OCI-LY7 (cell line): ENCODE measurements at regions not wholly inside any gene's neighbourhood (a gene's known extent, or its start where the extent isn't known, plus 50 kb on each side); places are given as distances from the start of the nearest gene placed in this dataset.

Source experiments
- BruUV-seq: library from RNA; stranded (reverse); fragments of 400-500 nt; replicated peaks from 2 replicates; lab custom pipeline; 2021; lab: Mats Ljungman, UMichigan
- CTCF ChIA-PET: fragments of 300-600 bp; sonication (Branson Sonifier 250); formaldehyde crosslinking; loops from one replicate; lab custom pipeline; 2022; ENCODE audit warnings: antibody characterized with exemption; ENCODE audit not compliant: unreplicated experiment; lab: Charles Lee
- POLR2A ChIA-PET: fragments of 300-600 bp; sonication (Branson Sonifier 250); formaldehyde crosslinking; loops from one replicate; lab custom pipeline; 2022; ENCODE audit warnings: antibody characterized with exemption; lab: Charles Lee
- DNase-seq: peaks from one replicate; pipeline ENCODE4 v3.0.0-alpha.2; 2015; ENCODE audit warnings: low spot score
- H2AFZ ChIP-seq: fragments of 200-600 bp; sonication (generic), shearing (Covaris generic); 2 replicates; pipeline ENCODE4 v1.6.1; 2014; ENCODE audit warnings: mild to moderate bottlenecking, antibody characterized with exemption, low read length, moderate library complexity
- H3K27ac ChIP-seq: fragments of 200-600 bp; sonication (generic); 2 replicates; pipeline ENCODE4 v1.5.1; 2014; ENCODE audit warnings: mixed run types, low read depth, mild to moderate bottlenecking, moderate library complexity, low read length, inconsistent platforms; ENCODE audit not compliant: poor library complexity, severe bottlenecking
- H3K36me3 ChIP-seq: fragments of 200-600 bp; sonication (generic); 2 replicates; pipeline ENCODE4 v1.6.1; 2014; ENCODE audit warnings: mild to moderate bottlenecking, antibody characterized with exemption, low read length, moderate library complexity, mixed read lengths; ENCODE audit not compliant: insufficient read depth
- H3K4me1 ChIP-seq: fragments of 200-600 bp; sonication (generic); 2 replicates; pipeline ENCODE4 v1.5.1; 2014; ENCODE audit warnings: mild to moderate bottlenecking, low read length; ENCODE audit not compliant: insufficient read depth, poor library complexity, severe bottlenecking
- H3K4me2 ChIP-seq: fragments of 200-600 bp; sonication (generic); 2 replicates; pipeline ENCODE4 v1.6.1; 2014; ENCODE audit warnings: mild to moderate bottlenecking, low read length
- H3K4me3 ChIP-seq: fragments of 200-600 bp; sonication (generic); 2 replicates; pipeline ENCODE4 v1.5.1; 2014; ENCODE audit warnings: mild to moderate bottlenecking, low read depth, low read length; ENCODE audit not compliant: poor library complexity, severe bottlenecking
- H3K79me2 ChIP-seq: fragments of 200-600 bp; sonication (generic); 2 replicates; pipeline ENCODE4 v1.6.1; 2016; ENCODE audit warnings: low read depth, mild to moderate bottlenecking, low read length, moderate library complexity, mixed read lengths; ENCODE audit not compliant: insufficient read depth
- H3K9me2 ChIP-seq: fragments of 200-600 bp; sonication (generic); 2 replicates; pipeline ENCODE4 v1.6.1; 2016; ENCODE audit warnings: mild to moderate bottlenecking, low read length, mixed read lengths; ENCODE audit not compliant: insufficient read depth
- H3K9me3 ChIP-seq: fragments of 200-600 bp; sonication (generic); 2 replicates; pipeline ENCODE4 v1.6.1; 2014; ENCODE audit warnings: mild to moderate bottlenecking, mixed run types, low read length, mixed read lengths
- H4K20me1 ChIP-seq: fragments of 200-600 bp; sonication (generic); 2 replicates; pipeline ENCODE4 v1.6.1; 2014; ENCODE audit warnings: mild to moderate bottlenecking, antibody characterized with exemption, low read length, moderate library complexity, mixed read lengths; ENCODE audit not compliant: insufficient read depth
- EZH2phosphoT487 ChIP-seq: fragments of 200-600 bp; sonication (generic); IDR thresholded peaks from 2 replicates; pipeline ENCODE4 v1.6.1; 2018; ENCODE audit warnings: low read depth, borderline replicate concordance, mild to moderate bottlenecking, mixed run types, antibody characterized with exemption, low read length, moderate library complexity, mixed read lengths
- intact Hi-C: fragments of 100-400 bp; cut with micrococcal nuclease; formaldehyde crosslinking; loops from one replicate; pipeline ENCODE4 v1.10.0; 2022; ENCODE audit not compliant: unreplicated experiment
- TF ChIP-seq, protein P1 (sequence below): fragments of 200-600 bp; sonication (generic); conservative IDR thresholded peaks from 2 replicates; pipeline ENCODE4 v1.5.1; 2014; ENCODE audit warnings: mild to moderate bottlenecking, antibody characterized with exemption, low read length, moderate library complexity, mixed read lengths

DNA sequence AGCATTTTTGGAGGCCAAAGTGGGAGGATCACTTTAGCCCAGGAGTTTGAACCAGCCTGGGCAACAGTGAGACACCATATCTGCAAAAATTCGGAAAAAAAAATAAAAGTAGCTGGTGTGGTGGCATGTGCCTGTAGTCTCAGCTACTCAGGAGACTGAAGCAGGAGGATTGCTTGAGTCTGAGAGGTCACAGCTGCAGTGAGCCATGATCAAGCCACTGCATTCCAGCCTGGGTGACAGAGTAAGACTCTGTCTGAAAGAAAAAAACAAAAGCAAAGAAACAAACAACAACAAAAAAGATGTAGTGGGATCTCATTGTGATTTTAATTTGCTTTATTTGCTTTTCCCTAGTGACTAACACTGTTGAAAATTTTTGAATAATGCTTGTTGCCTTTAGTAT is 394.7 kb upstream of the KLHL1 start:
- TF ChIP-seq EZH2phosphoT487: no peak
- TF ChIP-seq, protein P1, sequence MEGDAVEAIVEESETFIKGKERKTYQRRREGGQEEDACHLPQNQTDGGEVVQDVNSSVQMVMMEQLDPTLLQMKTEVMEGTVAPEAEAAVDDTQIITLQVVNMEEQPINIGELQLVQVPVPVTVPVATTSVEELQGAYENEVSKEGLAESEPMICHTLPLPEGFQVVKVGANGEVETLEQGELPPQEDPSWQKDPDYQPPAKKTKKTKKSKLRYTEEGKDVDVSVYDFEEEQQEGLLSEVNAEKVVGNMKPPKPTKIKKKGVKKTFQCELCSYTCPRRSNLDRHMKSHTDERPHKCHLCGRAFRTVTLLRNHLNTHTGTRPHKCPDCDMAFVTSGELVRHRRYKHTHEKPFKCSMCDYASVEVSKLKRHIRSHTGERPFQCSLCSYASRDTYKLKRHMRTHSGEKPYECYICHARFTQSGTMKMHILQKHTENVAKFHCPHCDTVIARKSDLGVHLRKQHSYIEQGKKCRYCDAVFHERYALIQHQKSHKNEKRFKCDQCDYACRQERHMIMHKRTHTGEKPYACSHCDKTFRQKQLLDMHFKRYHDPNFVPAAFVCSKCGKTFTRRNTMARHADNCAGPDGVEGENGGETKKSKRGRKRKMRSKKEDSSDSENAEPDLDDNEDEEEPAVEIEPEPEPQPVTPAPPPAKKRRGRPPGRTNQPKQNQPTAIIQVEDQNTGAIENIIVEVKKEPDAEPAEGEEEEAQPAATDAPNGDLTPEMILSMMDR: no peak
- ChIA-PET CTCF (no interaction called here), POLR2A (interaction anchor here (1.1 kb wide), 1 partner anchor 10 kb away, joined by 3 read pairs; no protein-coding TSS in a partner anchor)
- no peaks in the 10 kb centered on the region for H3K4me1 ChIP-seq
- DNase-seq: no peak
- no peak overlapping the region for H2AFZ ChIP-seq
- no peak overlapping the region for H3K4me3 ChIP-seq
- no peak overlapping the region for H3K4me2 ChIP-seq
- H3K9me2 ChIP-seq: no peaks in the 10 kb centered on the region
- intact Hi-C loops: no loop called here
- H3K36me3 ChIP-seq: no peaks in the 10 kb centered on the region
- no peaks in the 10 kb centered on the region for H4K20me1 ChIP-seq
- BruUV-seq: no TSS peak
- no peaks in the 10 kb centered on the region for H3K79me2 ChIP-seq
- no peak overlapping the region for H3K27ac ChIP-seq
- no peaks in the 10 kb centered on the region for H3K9me3 ChIP-seq

DNA sequence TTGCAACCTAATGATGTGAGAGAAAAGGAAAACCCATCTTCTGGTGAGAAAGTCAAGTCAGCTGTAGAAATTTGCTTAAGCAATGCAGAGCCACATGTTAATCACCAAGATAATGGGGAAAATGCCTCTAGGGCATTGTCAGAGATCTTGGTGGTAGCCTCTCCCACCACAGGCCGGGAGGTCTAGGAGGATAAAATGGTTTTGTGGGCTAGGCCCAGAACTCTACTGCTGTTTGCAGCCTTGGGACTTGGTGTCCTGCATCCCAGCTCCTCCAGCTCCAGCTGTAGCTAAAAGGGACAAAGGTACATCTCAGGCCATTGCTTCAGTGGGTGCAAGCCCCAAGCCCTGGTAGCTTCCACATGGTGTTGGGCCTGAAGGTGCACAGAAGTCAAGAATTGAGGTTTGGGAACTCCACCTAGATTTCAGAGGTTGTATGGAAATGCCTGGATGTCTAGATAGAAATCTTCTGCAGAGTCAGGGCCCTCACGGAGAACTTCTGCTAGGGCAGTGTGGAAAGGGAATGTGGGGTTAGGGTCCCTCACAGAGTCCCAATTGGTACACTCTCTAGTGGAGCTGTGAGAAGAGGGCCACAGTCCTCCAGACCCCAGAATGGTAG is 382.2 kb upstream of the KLHL1 start:
- DNase-seq: no peak
- Histone ChIP-seq H3K9me2 (no peaks in the 10 kb centered on the region), H3K4me3 (no peak overlapping the region), H4K20me1 (no peaks in the 10 kb centered on the region), H3K79me2 (no peaks in the 10 kb centered on the region), H3K4me2 (no peak overlapping the region), H3K36me3 (no peaks in the 10 kb centered on the region), H2AFZ (no peak overlapping the region), H3K9me3 (0 out of 2 replicates have a peak, but pooled peaks cover 3% of the 10 kb centered on the region), H3K4me1 (no peaks in the 10 kb centered on the region), H3K27ac (no peak overlapping the region)
- POLR2A ChIA-PET: no interaction called here
- intact Hi-C loops: no loop called here
- TF ChIP-seq EZH2phosphoT487: no peak
- TF ChIP-seq, protein P1: no peak
- BruUV-seq: no TSS peak
- CTCF ChIA-PET: no interaction called here

DNA sequence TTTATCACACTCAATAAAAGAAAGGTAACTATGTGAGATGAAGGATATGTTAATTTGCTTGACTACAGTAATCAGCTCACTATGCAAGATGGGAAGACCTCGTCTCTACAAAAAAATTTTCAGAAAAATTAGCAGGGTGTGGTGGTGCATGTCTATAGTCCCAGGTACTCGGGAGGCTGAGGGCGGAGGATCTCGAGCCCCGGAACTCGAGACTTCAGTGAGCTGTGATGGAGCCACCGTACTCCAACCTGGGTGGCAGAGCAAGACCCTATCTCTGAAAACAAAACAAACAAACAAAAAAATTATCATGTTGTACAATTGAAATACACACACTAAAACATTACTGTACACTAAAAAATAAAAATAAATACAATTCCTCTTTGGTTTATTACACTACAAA is 376.7 kb upstream of the KLHL1 start:
- Histone ChIP-seq H4K20me1 (no peaks in the 10 kb centered on the region), H3K36me3 (no peaks in the 10 kb centered on the region), H2AFZ (no peak overlapping the region), H3K9me2 (no peaks in the 10 kb centered on the region), H3K79me2 (no peaks in the 10 kb centered on the region), H3K27ac (no peak overlapping the region), H3K4me1 (no peaks in the 10 kb centered on the region), H3K4me3 (no peak overlapping the region), H3K4me2 (no peak overlapping the region), H3K9me3 (no peaks in the 10 kb centered on the region)
- TF ChIP-seq, protein P1: no peak
- TF ChIP-seq EZH2phosphoT487: no peak
- no peak for DNase-seq
- POLR2A ChIA-PET: no interaction called here
- CTCF ChIA-PET: no interaction called here
- intact Hi-C loops: no loop called here
- BruUV-seq: no TSS peak
